Stimulated activated CD4-positive, alpha-beta T cell treated with anti-CD3 and anti-CD28 coated beads, Interleukin-15, amount 100 ng/mL, for 24 hours (primary cell): ENCODE measurements at regions not wholly inside any gene's neighbourhood (a gene's known extent, or its start where the extent isn't known, plus 50 kb on each side); places are given as distances from the start of the nearest gene placed in this dataset.

Experiments used
- DNase-seq: peaks from one replicate; pipeline ENCODE4 v3.0.0-alpha.2; 2020

- no peak for DNase-seq
Observed at GRCh38 chr1:38716229-38716628, 143.3 kb downstream of the RRAGC start.

- DNase-seq: no peak
Observed at GRCh38 chr1:38715415-38715814, 144.2 kb downstream of the RRAGC start.

DNA sequence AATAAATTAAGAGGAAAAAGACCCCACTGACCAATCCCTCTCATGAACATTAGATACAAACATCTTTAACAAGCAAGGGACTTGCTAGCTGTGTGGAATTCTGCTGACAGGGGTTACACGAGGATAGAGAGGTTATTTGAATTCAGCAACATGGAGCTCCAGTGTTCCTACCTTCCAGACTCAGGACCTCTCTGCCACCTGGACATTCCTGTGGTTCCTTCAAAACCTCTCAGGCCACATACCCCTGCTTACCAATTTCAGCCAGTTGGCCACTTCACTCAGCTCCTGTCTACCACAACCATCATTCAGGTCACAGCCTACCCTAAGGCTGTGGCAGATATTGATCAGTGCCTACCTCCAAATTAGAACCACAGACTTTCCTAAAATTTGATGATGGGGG lies 147.5 kb downstream of the RRAGC start:
- no peak for DNase-seq

DNA sequence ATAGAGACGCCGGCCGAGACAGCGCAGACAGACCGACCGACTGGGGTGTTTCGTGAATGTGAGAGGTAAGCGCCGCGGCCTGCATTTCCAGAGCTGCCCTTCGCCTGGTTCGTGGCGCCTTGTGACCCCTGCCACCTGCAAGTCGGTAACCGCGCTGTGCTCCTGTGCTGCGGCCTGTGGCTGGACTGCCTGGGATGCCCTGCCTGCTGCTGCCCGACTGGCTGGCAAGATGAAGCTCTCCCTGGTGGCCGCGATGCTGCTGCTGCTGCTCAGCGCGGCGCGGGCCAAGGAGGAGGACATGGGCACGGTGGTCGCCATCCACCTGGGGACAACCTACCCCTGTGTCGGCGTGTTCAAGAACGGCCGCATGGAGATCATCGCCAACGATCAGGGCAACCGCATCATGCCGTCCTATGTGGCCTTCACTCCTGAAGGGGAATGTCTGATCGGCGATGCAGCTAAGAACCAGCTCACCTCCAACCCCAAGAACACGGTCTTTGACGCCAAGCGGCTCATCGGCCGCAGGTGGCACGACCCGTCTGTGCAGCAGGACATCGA lies 150.8 kb downstream of the RRAGC start:
- DNase-seq: no peak

DNA sequence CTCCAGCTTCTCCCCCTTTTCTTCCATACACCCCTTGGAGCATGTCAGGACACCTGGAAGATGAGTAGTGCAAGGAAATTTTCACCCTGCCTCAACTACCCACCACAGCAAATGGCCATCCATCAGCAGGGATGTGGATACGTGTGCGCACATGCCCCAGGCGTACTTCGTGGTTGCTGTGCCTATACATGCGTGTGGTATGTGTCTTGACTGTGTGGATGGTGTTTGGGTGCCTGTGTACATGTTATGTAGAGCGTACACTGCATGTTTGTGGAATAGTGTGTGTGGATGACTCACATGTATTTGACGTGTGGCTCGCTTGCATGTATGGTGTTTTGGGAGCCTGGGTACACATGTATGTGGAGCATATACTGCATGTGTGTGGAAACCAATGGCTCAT lies 158.5 kb downstream of the RRAGC start:
- DNase-seq: no peak

DNA sequence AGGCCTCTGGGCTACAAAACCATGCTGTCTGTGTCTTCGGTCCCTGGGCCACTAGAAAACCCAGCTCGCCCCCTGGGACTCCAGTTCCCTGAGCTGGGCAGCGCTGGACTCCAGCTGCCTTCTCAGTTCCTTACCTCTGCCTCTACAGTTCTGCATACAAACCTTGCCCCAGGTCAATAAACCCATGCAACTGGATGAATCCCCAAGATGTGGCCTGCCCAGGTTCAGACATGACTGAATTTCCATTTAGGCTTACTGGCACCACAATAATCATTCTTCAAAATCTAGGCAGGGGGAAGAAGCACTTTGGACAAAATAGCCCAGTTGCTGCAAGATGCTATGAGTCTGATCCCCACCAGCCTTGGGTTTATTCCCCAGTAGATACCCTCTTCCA lies 159.5 kb downstream of the RRAGC start:
- DNase-seq: no peak

DNA sequence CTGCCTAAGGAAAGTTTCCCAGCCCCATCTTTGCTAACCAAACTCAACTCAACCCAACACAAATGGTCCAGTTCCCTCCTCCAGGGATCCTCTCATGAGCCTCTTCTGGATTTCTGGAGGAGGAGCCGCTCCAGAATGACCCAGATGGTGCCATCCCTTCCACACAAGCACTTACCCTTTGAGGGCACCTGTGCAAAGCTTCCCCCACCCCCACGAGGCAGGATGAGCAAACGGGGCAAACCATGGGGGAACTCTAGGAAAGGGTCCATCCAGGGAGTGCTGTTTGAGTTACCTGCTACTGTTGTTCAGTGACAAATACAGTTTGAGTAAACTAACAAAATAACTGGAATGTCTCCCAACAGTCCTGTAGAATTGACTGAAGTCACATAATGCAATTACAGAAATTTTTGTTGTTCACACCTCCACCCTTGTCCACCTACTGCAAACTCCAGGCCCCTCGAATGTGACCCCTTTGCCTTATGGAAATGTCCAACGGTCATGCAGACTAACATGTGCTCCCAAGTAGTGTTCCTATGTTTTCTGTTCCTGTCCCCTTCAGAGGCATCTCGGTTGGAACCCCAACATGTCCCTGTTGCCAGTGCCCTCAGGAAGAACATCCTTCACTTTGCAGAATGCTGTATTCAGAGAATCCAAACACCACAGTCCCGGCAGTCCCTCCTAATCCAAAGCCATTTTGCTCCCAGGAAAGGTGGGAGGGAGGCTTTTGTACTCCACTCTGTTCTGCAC lies 160.1 kb downstream of the RRAGC start:
- DNase-seq: no peak

GRCh38 chr1:38697387-38697786 lies 162.2 kb downstream of the RRAGC start:
- DNase-seq: no peak

- DNase-seq: no peak
Observed at GRCh38 chr1:38696371-38696770, 163.2 kb downstream of the RRAGC start.

DNA sequence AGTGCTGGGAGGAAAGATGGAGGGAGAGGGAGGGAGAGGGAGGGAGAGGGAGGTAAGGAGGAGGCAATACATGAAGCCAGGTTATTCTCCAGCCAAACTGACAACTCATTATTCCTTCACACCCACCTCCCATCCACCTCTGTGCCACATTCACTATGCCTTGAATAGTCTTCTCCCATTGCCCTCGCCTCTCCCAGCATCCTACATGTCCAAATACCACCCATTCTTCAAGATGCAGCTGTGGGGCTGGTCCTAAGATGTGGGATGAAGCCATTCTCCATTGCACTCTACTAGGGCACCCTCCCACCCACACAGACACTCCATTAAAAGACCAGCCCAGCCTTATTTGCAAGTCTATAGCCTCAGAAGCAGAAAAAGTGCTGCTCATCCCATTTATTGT lies 165.8 kb downstream of the RRAGC start:
- DNase-seq: no peak

DNA sequence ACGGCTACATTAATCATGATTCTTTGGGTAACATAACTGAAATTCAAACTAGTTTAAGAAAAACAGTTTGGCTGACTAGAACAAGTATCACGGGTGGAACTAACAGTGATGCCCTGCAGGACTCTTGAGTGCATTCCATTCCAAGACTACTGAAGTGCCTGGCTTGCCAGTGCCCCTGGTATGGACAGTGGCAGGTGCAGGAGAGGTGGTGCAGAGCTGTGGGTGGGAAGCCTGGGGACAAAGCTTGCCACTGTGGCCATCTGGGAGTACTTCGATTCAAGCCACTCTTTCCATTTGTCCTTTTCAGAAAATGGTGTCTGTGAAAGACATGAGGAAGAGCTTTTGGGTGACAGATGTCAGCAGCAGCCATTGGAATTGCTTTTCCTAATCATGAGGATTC lies 166.5 kb downstream of the RRAGC start:
- DNase-seq: no peak

DNA sequence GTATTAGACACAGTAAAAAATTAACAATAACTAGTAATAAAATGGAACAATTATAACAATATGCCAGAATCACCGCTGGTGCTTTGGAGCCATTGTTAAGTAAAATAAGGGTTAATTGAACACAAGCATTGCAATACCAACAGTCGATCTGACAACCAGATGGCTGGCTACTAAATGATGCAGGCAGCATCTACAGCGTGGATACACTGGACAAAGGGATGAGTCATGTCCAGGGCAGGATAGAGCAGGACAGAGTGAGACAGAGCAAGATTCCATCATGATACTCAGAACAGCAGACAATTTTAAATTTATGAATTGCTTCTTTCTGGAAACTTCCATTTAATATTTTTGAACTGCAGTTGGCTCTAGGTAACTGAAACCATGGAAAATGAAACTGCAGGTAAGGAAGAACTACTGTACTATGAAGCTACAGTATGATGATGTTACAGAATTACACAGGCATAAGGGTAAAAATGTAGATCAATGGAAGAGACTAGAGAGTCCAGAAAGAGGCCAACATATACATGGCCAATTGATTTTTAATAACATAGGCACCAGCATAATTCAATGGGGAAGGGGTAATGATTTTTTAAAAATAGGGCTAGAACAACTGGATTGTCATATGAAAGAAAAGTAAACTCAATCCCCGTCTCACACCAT lies 168.7 kb downstream of the RRAGC start:
- DNase-seq: no peak

DNA sequence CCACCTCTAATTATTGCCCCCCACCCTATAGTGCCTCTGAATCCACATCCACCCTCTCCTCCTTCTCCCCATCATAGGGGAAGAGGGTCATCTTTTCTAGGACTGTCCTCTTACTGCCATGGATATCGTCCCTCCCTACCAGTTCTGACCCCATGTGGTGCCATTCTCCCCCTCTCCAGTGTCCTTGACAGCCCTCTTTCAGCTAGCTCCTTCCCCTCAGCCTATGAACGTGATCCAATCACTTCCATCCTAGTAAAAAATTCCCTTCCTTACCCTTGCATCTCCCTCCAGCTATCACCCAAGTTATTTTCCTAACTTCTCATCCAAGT lies 172.7 kb downstream of the RRAGC start:
- no peak for DNase-seq

- no peak for DNase-seq
Observed at GRCh38 chr1:38686167-38686926, 173.2 kb downstream of the RRAGC start.

DNA sequence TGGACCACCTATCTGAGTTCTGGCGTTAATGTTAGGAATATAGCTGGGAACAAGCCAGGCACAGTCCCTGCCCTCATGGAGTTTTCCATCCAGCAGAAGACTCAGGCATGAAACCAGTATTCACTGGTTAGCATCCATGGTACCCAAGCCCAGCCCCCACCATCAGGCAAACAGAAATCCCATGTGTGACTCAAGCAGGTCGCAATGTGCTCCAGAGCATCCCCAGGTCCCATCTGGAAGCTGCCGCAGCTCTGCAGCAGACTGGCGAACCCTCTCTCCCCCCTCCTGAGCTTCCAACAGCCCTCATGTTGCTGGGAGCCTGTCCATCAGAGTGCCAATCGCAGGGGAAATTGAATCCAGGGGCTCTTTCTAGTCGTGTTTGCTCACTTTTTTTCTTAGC lies 174.2 kb downstream of the RRAGC start:
- DNase-seq: no peak

GRCh38 chr1:38680801-38681510 lies 178.6 kb downstream of the RRAGC start:
- DNase-seq: no peak

- DNase-seq: no peak
Observed at GRCh38 chr1:38677756-38678155, 181.8 kb downstream of the RRAGC start.

DNA sequence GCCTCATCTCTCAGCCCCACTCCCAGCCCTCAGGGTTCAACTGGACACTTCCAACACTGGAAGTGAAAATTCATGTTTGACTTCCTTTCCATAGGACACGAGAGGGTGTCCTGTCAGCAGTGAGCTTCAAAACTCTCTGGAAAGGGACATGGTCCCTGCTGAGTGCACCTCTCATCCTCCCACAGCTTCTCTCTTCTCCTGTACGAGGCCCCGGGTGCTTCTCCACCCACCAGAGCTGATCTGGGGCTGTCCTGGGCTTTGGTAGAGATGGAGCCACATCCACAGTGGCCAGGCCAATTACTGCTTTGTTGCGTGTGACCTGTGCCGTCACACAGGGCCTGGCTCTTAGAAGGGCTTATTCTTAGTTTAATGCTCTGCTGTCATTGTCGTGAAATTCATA lies 182.3 kb downstream of the RRAGC start:
- DNase-seq: no peak

DNA sequence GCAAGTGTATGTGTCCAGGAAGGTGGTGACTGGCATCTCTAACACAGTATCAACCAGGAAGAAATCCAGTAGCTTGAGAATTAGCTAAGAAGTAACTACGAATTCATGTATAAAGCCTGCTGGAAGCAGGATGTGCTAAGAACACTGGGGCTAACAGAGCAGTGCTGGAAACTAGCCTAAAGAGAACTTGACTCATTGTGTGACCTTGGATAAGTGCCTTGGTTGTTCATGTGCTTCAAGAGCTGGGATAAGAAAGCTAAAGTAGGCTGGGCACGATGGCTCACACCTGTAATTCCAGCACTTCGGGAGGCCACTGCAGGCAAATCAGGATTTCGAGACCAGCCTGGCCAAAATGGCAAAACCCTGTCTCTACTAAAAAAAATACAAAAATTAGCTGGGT lies 186.9 kb downstream of the RRAGC start:
- no peak for DNase-seq

GRCh38 chr1:38671221-38671620 lies 188.4 kb downstream of the RRAGC start:
- no peak for DNase-seq

DNA sequence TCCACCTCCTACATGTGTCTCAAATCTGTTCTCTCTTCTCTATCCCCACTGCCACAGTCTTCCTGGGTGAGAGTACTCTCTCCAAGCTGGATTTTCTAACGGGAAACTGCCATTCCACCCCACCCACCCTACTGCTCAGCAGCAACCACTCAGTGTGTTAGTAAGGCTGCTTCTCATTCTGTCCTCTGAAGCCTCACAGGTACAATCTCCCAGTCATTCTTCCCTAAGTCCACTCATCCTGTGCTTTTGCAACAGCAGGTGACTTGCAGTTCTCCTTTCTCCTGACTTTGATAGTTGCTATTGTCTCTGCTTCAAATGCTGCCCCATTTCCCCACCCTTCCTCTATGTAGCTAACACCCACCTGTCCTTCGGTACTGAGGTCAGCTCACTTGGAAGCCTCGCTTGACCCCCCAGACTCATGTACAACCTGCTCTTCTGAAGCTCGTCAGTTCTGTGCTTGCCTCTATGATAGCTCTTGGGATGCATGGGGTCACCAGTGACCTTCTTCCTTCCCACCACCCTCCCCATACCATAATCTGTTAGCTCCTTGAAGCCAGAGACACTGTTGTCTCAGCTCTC lies 188.9 kb downstream of the RRAGC start:
- DNase-seq: no peak

DNA sequence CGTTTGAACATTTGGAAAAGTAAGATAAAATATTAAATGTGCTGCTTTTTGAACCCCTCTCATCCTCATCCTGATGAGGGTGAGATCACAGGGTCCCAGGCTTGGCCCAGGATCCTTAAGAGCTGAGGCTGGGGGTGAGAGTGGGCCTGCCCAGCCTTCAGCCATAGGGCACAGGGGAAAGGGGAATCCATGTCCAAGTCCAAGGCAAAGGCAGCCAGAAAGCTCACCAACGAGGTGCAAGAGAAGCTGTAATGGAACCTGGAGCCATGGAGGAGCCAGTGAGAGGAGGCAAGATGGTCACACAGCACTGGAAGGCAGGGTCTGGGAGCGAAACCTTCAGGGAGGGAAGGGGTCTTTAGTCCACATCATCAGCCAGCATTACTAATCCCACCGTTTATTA lies 191.9 kb downstream of the RRAGC start:
- no peak for DNase-seq

- DNase-seq: no peak
Observed at GRCh38 chr1:38662126-38662525, 197.4 kb downstream of the RRAGC start.
